ENCODE measurements at regions not wholly inside any gene's neighbourhood (a gene's known extent, or its start where the extent isn't known, plus 50 kb on each side); places are given as distances from the start of the nearest gene placed in this dataset.
"Not testable (repeated sequence)": the region's sequence is repeated elsewhere in the genome, so short reads cannot be mapped to it uniquely, and the experiment has no call there.

GRCh38 chr20:53891306-53891894 is 179.0 kb downstream of the BCAS1 start:
- Mint-ChIP-seq H3K36me3 (no peaks in the 10 kb centered on the region), H3K9me3 (no peaks in the 10 kb centered on the region), H3K27me3 (no peaks in the 10 kb centered on the region), H3K4me3 (no peak overlapping the region), H3K4me1 (peaks cover 23 to 50% (median 45%) of the 10 kb centered on the region in 4 donors), H3K27ac (peak overlapping the region in 4 of 10 donors; percentile 10 to 71 (median 30))
- no peak for DNase-seq
- POLR2A ChIA-PET, result interaction anchor here (0.6 to 1.4 kb wide), 6 partner anchors 9 to 302 kb away, joined by 3 to 4 read pairs (median 3); no protein-coding TSS in a partner anchor
- no peak for ATAC-seq

GRCh38 chr20:53890443-53891305 is 179.7 kb downstream of the BCAS1 start:
- H3K27me3 Mint-ChIP-seq, result no peaks in the 10 kb centered on the region
- no peak overlapping the region for H3K4me3 Mint-ChIP-seq
- POLR2A ChIA-PET, result interaction anchor here (0.6 to 1.1 kb wide), 3 partner anchors 10 to 18 kb away, joined by 3 to 4 read pairs (median 4); no protein-coding TSS in a partner anchor
- peaks cover 23 to 51% (median 49%) of the 10 kb centered on the region in 4 donors for H3K4me1 Mint-ChIP-seq
- no peaks in the 10 kb centered on the region for H3K9me3 Mint-ChIP-seq
- DNase-seq, result no peak
- ATAC-seq, result no peak
- H3K36me3 Mint-ChIP-seq, result no peaks in the 10 kb centered on the region
- H3K27ac Mint-ChIP-seq, result peak overlapping the region in 4 of 10 donors; percentile 14 to 51 (median 26)

- H3K4me3 Mint-ChIP-seq, result no peak overlapping the region
- POLR2A ChIA-PET, result interaction anchor here (0.8 kb wide), 1 partner anchor 10 kb away, joined by 3 read pairs; no protein-coding TSS in a partner anchor
- DNase-seq, result no peak
- H3K27ac Mint-ChIP-seq, result no peak overlapping the region
- no peak for ATAC-seq
- peaks cover 25 to 48% (median 46%) of the 10 kb centered on the region in 4 donors for H3K4me1 Mint-ChIP-seq
- no peaks in the 10 kb centered on the region for H3K9me3 Mint-ChIP-seq
- H3K36me3 Mint-ChIP-seq, result no peaks in the 10 kb centered on the region
- no peaks in the 10 kb centered on the region for H3K27me3 Mint-ChIP-seq
Measured at GRCh38 chr20:53889411-53890148, 180.8 kb downstream of the BCAS1 start.

DNA sequence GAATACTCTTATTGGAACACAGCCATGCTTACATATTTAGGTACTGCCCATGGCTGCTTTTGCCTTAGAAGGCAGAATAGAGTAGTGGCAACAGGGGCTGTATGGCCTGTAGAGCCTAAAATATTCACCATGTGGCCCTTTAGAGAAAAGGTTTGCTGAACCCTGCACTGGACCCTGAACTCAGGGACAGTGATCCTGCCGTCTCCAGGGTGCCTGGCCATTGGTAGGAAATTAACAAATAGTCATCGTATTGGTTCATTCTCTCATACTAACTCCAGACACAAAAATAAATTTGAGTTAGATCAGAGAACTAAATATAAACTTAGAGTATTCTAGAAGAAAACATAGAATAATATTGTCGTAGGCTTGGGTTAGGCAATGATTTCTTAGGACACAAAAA is 181.4 kb downstream of the BCAS1 start:
- no peak for DNase-seq
- no peak overlapping the region for H3K27ac Mint-ChIP-seq
- POLR2A ChIA-PET, result interaction anchor here (0.8 kb wide), 1 partner anchor 9 kb away, joined by 3 read pairs; no protein-coding TSS in a partner anchor
- H3K4me3 Mint-ChIP-seq, result no peak overlapping the region
- H3K27me3 Mint-ChIP-seq, result no peaks in the 10 kb centered on the region
- no peak for ATAC-seq
- no peaks in the 10 kb centered on the region for H3K36me3 Mint-ChIP-seq
- no peaks in the 10 kb centered on the region for H3K9me3 Mint-ChIP-seq
- H3K4me1 Mint-ChIP-seq, result peaks cover 29 to 51% (median 48%) of the 10 kb centered on the region in 4 donors

- POLR2A ChIA-PET, result no interaction called here
- Mint-ChIP-seq H3K27ac (peak overlapping the region in 7 of 10 donors; percentile 16 to 91 (median 61)), H3K4me3 (peak overlapping the region in 3 of 10 donors; percentile 1 to 43 (median 30)), H3K9me3 (no peaks in the 10 kb centered on the region), H3K36me3 (no peaks in the 10 kb centered on the region), H3K4me1 (peaks cover 29 to 52% (median 48%) of the 10 kb centered on the region in 4 donors), H3K27me3 (no peaks in the 10 kb centered on the region)
- ATAC-seq, result no peak
- peak in 1 of 10 donors; percentile 33 for DNase-seq
Measured at GRCh38 chr20:53888510-53888909, 181.9 kb downstream of the BCAS1 start.

DNA sequence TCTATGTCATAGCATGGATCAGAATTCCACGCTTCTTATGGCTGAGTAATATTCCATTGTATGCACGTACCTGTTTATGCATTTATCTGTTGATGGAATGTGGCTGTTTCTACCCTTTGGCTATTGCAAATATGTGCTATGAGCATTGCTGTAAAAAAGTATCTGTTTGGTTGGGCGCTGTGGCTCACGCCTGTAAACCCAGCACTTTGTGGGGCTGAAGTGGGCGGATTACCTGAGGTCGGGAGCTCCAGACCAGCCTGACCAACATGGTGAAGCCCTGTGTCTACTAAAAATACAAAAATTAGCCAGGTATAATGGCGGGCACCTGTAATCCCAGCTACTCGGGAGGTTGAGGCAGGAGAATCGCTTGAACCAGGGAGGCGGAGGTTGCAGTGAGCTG is 182.4 kb downstream of the BCAS1 start:
- Mint-ChIP-seq H3K36me3 (no peaks in the 10 kb centered on the region), H3K4me3 (peak overlapping the region in 2 of 10 donors; percentile 6 to 12), H3K27ac (peak overlapping the region in 5 of 10 donors; percentile 16 to 67 (median 45)), H3K27me3 (no peaks in the 10 kb centered on the region), H3K9me3 (no peaks in the 10 kb centered on the region), H3K4me1 (peaks cover 24 to 51% (median 45%) of the 10 kb centered on the region in 4 donors)
- POLR2A ChIA-PET, result no interaction called here
- DNase-seq (no peak), ATAC-seq (no peak)

GRCh38 chr20:53884859-53885541 is 185.4 kb downstream of the BCAS1 start:
- peaks cover 0 to 6% (median 0%) of the 10 kb centered on the region in 9 donors for H3K9me3 Mint-ChIP-seq
- H3K27me3 Mint-ChIP-seq, result no peaks in the 10 kb centered on the region
- DNase-seq (peak in 4 of 10 donors; percentile 22 to 70 (median 66)), ATAC-seq (peak; percentile 91 to 94)
- POLR2A ChIA-PET, result interaction anchor here (0.6 to 3.2 kb wide), 19 partner anchors 10 to 305 kb away, joined by 3 to 43 read pairs (median 4); no protein-coding TSS in a partner anchor
- H3K4me3 Mint-ChIP-seq, result peak overlapping the region; percentile 61 to 87 (median 82)
- H3K36me3 Mint-ChIP-seq, result no peaks in the 10 kb centered on the region
- H3K4me1 Mint-ChIP-seq, result peaks cover 20 to 53% (median 40%) of the 10 kb centered on the region in 4 donors
- peak overlapping the region; percentile 69 to 100 (median 95) for H3K27ac Mint-ChIP-seq

DNA sequence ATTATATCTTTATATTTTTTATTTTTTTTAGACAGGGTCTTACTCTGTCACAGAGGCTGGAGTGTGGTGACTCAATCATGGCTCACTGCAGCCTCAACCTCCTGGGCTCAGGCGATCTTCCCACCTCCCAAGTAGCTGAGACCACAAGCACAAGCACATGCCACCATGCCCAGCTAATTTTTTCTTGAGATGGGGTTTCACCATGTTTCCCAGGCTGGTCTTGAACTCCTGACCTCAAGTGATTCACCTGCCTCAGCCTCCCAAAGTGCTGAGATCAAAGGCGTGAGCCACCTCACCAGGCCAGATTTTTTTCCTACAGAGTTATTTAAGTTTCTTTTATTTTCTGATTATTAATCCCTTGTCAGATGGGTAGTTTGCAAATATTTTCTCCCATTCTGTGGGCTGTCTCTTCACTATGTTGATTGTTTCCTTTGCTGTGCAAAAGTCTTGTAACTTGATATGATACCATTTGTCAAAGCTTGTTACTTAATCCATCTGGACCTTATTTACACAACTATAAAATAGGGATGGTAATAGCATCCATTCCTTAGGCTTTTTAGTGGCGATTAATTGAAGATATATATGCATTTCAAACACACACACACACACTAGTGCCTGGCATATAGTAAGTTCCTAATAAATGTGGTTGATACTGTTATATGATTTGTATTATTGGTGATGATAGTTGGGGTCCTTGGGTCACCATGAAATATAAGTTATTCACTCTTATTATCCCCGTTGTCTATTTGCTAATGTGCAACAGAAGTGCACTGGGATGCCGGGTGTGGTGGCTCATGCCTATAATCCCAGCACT is 187.1 kb downstream of the BCAS1 start:
- no peaks in the 10 kb centered on the region for H3K27me3 Mint-ChIP-seq
- DNase-seq (no peak), ATAC-seq (no peak)
- POLR2A ChIA-PET, result interaction anchor here (2.7 to 3.2 kb wide), 2 partner anchors 11 to 17 kb away, joined by 18 to 43 read pairs; no protein-coding TSS in a partner anchor
- H3K36me3 Mint-ChIP-seq, result no peaks in the 10 kb centered on the region
- peaks cover 21 to 62% (median 48%) of the 10 kb centered on the region in 4 donors for H3K4me1 Mint-ChIP-seq
- H3K4me3 Mint-ChIP-seq, result peak overlapping the region in 3 of 10 donors; percentile 15 to 33 (median 15)
- H3K9me3 Mint-ChIP-seq, result peaks cover 0 to 6% (median 0%) of the 10 kb centered on the region in 9 donors
- H3K27ac Mint-ChIP-seq, result peak overlapping the region in 8 of 10 donors; percentile 53 to 100 (median 90)

GRCh38 chr20:53882438-53882986 is 187.9 kb downstream of the BCAS1 start:
- H3K9me3 Mint-ChIP-seq, H3K36me3 Mint-ChIP-seq, H3K4me3 Mint-ChIP-seq, DNase-seq, ATAC-seq, H3K27me3 Mint-ChIP-seq: not testable (repeated sequence)
- peak overlapping the region in 6 of 10 donors; percentile 2 to 95 (median 62) for H3K27ac Mint-ChIP-seq
- H3K4me1 Mint-ChIP-seq, result peaks cover 19 to 58% (median 44%) of the 10 kb centered on the region in 4 donors
- POLR2A ChIA-PET, result interaction anchor here (1.1 kb wide), 1 partner anchor 16 kb away, joined by 3 read pairs; no protein-coding TSS in a partner anchor

DNA sequence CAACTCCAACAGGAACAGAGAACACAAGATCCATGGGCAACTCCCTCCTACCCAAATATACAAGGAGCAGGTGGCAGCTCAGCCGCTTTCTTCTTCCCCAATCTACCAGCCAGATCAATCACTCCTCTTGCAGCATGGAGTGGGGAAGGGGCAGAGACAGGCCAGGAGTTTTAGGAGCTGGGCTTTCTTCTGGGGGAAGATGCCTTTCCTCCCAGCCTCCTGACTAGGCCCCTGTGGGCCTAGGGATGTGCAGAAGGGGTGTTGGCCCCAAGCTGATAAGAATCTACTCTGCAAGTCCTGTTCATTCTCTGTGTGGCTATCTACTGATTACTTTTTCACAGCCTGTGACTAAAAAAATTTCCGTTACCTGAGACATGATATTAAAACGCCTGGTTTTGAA is 189.0 kb downstream of the BCAS1 start:
- no peak for ATAC-seq
- H3K4me3 Mint-ChIP-seq, result no peak overlapping the region
- peaks cover 0 to 6% (median 0%) of the 10 kb centered on the region in 9 donors for H3K9me3 Mint-ChIP-seq
- no peak for DNase-seq
- no peaks in the 10 kb centered on the region for H3K36me3 Mint-ChIP-seq
- H3K27ac Mint-ChIP-seq, result peak overlapping the region in 4 of 10 donors; percentile 19 to 57 (median 33)
- POLR2A ChIA-PET, result interaction anchor here (0.9 to 1.5 kb wide), 3 partner anchors 8 to 34 kb away, joined by 3 to 4 read pairs (median 3); no protein-coding TSS in a partner anchor
- H3K27me3 Mint-ChIP-seq, result no peaks in the 10 kb centered on the region
- peaks cover 23 to 64% (median 50%) of the 10 kb centered on the region in 4 donors for H3K4me1 Mint-ChIP-seq
